OCI-LY3 (cell line): ENCODE measurements at regions not wholly inside any gene's neighbourhood (a gene's known extent, or its start where the extent isn't known, plus 50 kb on each side); places are given as distances from the start of the nearest gene placed in this dataset.

Experiments
- H2AFZ ChIP-seq: fragments of 200-600, 300-600 bp; shearing (Covaris generic); 2 replicates; pipeline ENCODE4 v1.6.0; 2014; ENCODE audit warnings: antibody characterized with exemption, low read depth, low read length
- H3K27ac ChIP-seq: fragments of 200-600, 300-600 bp; sonication (generic); 2 replicates; pipeline ENCODE4 v1.5.1; 2014; ENCODE audit warnings: mild to moderate bottlenecking, low read length, moderate library complexity, mixed read lengths
- H3K27me3 ChIP-seq: fragments of 200-600, 300-600 bp; sonication (generic); 2 replicates; pipeline ENCODE4 v1.6.1; 2014; ENCODE audit warnings: low read depth, low read length, mixed read lengths
- H3K36me3 ChIP-seq: fragments of 200-600, 300-600 bp; sonication (generic); replicated peaks from 2 replicates; pipeline ENCODE3; 2014; ENCODE audit warnings: low read depth, low read length, mixed read lengths
- H3K4me1 ChIP-seq: fragments of 300-600, 200-600 bp; sonication (generic); 2 replicates; pipeline ENCODE4 v1.6.1; 2014; ENCODE audit warnings: low read length, mixed read lengths
- H3K4me2 ChIP-seq: fragments of 200-600, 300-600 bp; sonication (generic); 2 replicates; pipeline ENCODE4 v1.6.1; 2014; ENCODE audit warnings: low read length, mixed read lengths
- H3K4me3 ChIP-seq: fragments of 300-600, 200-600 bp; sonication (generic); 2 replicates; pipeline ENCODE4 v1.5.1; 2014; ENCODE audit warnings: antibody characterized with exemption, mild to moderate bottlenecking, low read length, moderate library complexity
- H3K79me2 ChIP-seq: fragments of 300-600, 200-600 bp; shearing (Covaris generic); 2 replicates; pipeline ENCODE4 v1.6.1; 2014; ENCODE audit warnings: mild to moderate bottlenecking, low read length, mixed read lengths
- H3K9ac ChIP-seq: fragments of 300-600, 200-600 bp; shearing (Covaris generic); 2 replicates; pipeline ENCODE4 v1.6.0; 2014; ENCODE audit warnings: mild to moderate bottlenecking, low read length, moderate library complexity
- H3K9me3 ChIP-seq: fragments of 200-600, 300-600 bp; shearing (Covaris generic); 2 replicates; pipeline ENCODE4 v1.6.1; 2014; ENCODE audit warnings: low read length, mixed read lengths; ENCODE audit not compliant: insufficient read depth
- H4K20me1 ChIP-seq: fragments of 200-600, 300-600 bp; sonication (generic); 2 replicates; pipeline ENCODE4 v1.6.1; 2016; ENCODE audit warnings: low read length, mixed read lengths; ENCODE audit not compliant: insufficient read depth
- EZH2phosphoT487 ChIP-seq: fragments of 200-600 bp; shearing (Covaris generic); IDR thresholded peaks from 2 replicates; pipeline ENCODE4 v1.6.1; 2018; ENCODE audit warnings: antibody characterized with exemption, mixed run types, low read depth
- TF ChIP-seq, protein P1 (sequence below): fragments of 200-600, 300-600 bp; sonication (generic); IDR thresholded peaks from 2 replicates; pipeline ENCODE4 v1.5.1; 2014; ENCODE audit warnings: antibody characterized with exemption, low read length, low read depth

- TF ChIP-seq EZH2phosphoT487 = no peak
- TF ChIP-seq, protein P1, sequence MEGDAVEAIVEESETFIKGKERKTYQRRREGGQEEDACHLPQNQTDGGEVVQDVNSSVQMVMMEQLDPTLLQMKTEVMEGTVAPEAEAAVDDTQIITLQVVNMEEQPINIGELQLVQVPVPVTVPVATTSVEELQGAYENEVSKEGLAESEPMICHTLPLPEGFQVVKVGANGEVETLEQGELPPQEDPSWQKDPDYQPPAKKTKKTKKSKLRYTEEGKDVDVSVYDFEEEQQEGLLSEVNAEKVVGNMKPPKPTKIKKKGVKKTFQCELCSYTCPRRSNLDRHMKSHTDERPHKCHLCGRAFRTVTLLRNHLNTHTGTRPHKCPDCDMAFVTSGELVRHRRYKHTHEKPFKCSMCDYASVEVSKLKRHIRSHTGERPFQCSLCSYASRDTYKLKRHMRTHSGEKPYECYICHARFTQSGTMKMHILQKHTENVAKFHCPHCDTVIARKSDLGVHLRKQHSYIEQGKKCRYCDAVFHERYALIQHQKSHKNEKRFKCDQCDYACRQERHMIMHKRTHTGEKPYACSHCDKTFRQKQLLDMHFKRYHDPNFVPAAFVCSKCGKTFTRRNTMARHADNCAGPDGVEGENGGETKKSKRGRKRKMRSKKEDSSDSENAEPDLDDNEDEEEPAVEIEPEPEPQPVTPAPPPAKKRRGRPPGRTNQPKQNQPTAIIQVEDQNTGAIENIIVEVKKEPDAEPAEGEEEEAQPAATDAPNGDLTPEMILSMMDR = no peak
These were observed 238.5 kb upstream of the KCNMB2 start for GRCh38 chr3:178297740-178298139.

DNA sequence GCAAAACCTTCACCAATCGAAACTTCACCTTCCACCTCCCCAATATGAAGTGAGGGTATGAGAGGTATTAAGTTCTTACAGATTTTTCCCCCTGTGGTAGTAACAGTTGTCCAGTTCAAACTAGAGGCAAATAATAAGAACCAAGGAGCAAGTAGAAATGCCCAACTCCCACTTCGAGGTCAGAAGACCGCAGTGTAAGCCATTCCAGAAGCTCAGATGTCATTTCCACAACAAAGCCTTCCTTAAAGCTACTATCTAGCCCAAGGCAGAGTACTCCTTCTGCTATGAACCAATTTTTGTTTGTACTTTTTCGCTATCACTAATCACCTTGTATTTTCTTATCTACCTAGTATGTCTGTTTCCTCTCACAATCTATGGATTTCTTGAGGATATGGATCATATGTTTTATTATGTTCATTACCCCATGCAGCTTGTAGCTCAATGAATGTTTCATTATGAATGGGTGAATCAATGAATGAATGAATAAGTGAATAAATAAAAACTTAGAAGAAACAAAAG lies 235.7 kb upstream of the KCNMB2 start:
- TF ChIP-seq, protein P1 = no peak
- TF ChIP-seq EZH2phosphoT487 = no peak
- H3K79me2 ChIP-seq = no peaks in the 10 kb centered on the region
- H3K9ac ChIP-seq = no peak overlapping the region
- H4K20me1 ChIP-seq = no peaks in the 10 kb centered on the region
- no peaks in the 10 kb centered on the region for H3K27me3 ChIP-seq
- H3K4me2 ChIP-seq = no peak overlapping the region
- no peaks in the 10 kb centered on the region for H3K9me3 ChIP-seq
- H3K27ac ChIP-seq = no peak overlapping the region
- no peak overlapping the region for H2AFZ ChIP-seq
- no peaks in the 10 kb centered on the region for H3K36me3 ChIP-seq
- no peak overlapping the region for H3K4me3 ChIP-seq
- no peaks in the 10 kb centered on the region for H3K4me1 ChIP-seq

More at GRCh38 chr3:178297740-178298139, 238.5 kb upstream of the KCNMB2 start:
- Histone ChIP-seq H3K4me2 (no peak overlapping the region), H3K9ac (no peak overlapping the region), H3K27me3 (no peaks in the 10 kb centered on the region), H3K36me3 (no peaks in the 10 kb centered on the region), H3K79me2 (no peaks in the 10 kb centered on the region), H3K4me3 (no peak overlapping the region), H3K4me1 (no peaks in the 10 kb centered on the region), H3K27ac (no peak overlapping the region), H2AFZ (no peak overlapping the region), H3K9me3 (no peaks in the 10 kb centered on the region), H4K20me1 (no peaks in the 10 kb centered on the region)

GRCh38 chr3:178302966-178303930 lies 233.0 kb upstream of the KCNMB2 start:
- Histone ChIP-seq H3K9ac (no peak overlapping the region), H3K36me3 (no peaks in the 10 kb centered on the region), H3K4me3 (no peak overlapping the region), H2AFZ (no peak overlapping the region), H4K20me1 (no peaks in the 10 kb centered on the region), H3K4me1 (no peaks in the 10 kb centered on the region), H3K27me3 (no peaks in the 10 kb centered on the region), H3K79me2 (no peaks in the 10 kb centered on the region), H3K4me2 (no peak overlapping the region), H3K9me3 (no peaks in the 10 kb centered on the region), H3K27ac (no peak overlapping the region)
- no peak for TF ChIP-seq EZH2phosphoT487
- TF ChIP-seq, protein P1 = no peak

- H2AFZ ChIP-seq = no peak overlapping the region
- no peak for TF ChIP-seq EZH2phosphoT487
- TF ChIP-seq, protein P1 = no peak
- no peak overlapping the region for H3K4me3 ChIP-seq
- H3K27ac ChIP-seq = no peak overlapping the region
- H3K27me3 ChIP-seq = no peaks in the 10 kb centered on the region
- no peaks in the 10 kb centered on the region for H4K20me1 ChIP-seq
- H3K9me3 ChIP-seq = no peaks in the 10 kb centered on the region
- H3K36me3 ChIP-seq = no peaks in the 10 kb centered on the region
- no peaks in the 10 kb centered on the region for H3K4me1 ChIP-seq
- no peak overlapping the region for H3K9ac ChIP-seq
- no peak overlapping the region for H3K4me2 ChIP-seq
- H3K79me2 ChIP-seq = no peaks in the 10 kb centered on the region
These were observed 231.3 kb upstream of the KCNMB2 start for GRCh38 chr3:178304758-178305467.
